Type B pancreatic cell (in vitro differentiated cells): ENCODE measurements at regions not wholly inside any gene's neighbourhood (a gene's known extent, or its start where the extent isn't known, plus 50 kb on each side); places are given as distances from the start of the nearest gene placed in this dataset.
A peak's percentile ranks its signal among the peaks of the same experiment; 100 is the strongest.
"Not testable (repeated sequence)": the region's sequence is repeated elsewhere in the genome, so short reads cannot be mapped to it uniquely, and the experiment has no call there.

Experiments used
- DNase-seq: peaks from one replicate; pipeline ENCODE4 v3.0.0; 2021; ENCODE audit warnings: mixed read lengths; ENCODE audit not compliant: unreplicated experiment; ENCODE audit errors: extremely low spot score
- H3K27ac Mint-ChIP-seq: 2 replicates; pipeline ENCODE4 v1.8.0; 2021; ENCODE audit warnings: mild to moderate bottlenecking, mixed read lengths
- H3K27me3 Mint-ChIP-seq: 2 replicates; pipeline ENCODE4 v1.8.0; 2021; ENCODE audit warnings: mixed read lengths
- H3K36me3 Mint-ChIP-seq: 2 replicates; pipeline ENCODE4 v1.8.0; 2021; ENCODE audit warnings: mixed read lengths
- H3K4me1 Mint-ChIP-seq: one replicate; pipeline ENCODE4 v1.8.0; 2021; ENCODE audit warnings: mixed read lengths; ENCODE audit not compliant: unreplicated experiment
- H3K4me3 Mint-ChIP-seq: 2 replicates; pipeline ENCODE4 v1.8.0; 2021; ENCODE audit warnings: mild to moderate bottlenecking, mixed read lengths
- H3K9me3 Mint-ChIP-seq: 2 replicates; pipeline ENCODE4 v1.8.0; 2021; ENCODE audit warnings: mixed read lengths
- TF ChIP-seq, protein P1 (sequence below): fragments of 200-600 bp; sonication (generic); conservative IDR thresholded peaks from 2 replicates; pipeline ENCODE4 v1.5.0; 2021; ENCODE audit warnings: antibody characterized with exemption, mild to moderate bottlenecking

DNA sequence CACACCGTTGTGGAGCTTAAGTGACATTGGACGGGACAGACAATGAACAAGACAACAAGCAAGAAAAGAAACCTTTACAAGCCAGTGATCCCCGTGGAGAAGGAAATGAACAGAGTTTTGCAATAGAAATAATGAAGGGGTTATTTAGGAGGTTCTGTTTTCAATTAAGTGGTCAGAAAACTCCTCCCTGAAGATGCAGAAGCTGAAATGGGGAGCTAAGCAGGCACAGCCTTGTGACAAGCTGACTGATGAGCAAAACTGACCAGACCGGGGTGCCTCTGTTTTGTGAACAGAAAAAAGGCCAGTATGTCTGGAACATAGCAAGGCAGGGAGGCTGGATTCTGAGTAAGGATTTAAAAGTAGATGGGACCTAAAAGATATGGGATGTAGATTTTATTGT lies 299.8 kb upstream of the POM121L12 start:
- Mint-ChIP-seq H3K36me3 (no peaks in the 10 kb centered on the region), H3K27me3 (no peaks in the 10 kb centered on the region), H3K27ac (no peak overlapping the region), H3K4me3 (peak overlapping the region; percentile 29), H3K4me1 (peaks cover 9% of the 10 kb centered on the region), H3K9me3 (no peaks in the 10 kb centered on the region)
- DNase-seq = no peak
- TF ChIP-seq, protein P1, sequence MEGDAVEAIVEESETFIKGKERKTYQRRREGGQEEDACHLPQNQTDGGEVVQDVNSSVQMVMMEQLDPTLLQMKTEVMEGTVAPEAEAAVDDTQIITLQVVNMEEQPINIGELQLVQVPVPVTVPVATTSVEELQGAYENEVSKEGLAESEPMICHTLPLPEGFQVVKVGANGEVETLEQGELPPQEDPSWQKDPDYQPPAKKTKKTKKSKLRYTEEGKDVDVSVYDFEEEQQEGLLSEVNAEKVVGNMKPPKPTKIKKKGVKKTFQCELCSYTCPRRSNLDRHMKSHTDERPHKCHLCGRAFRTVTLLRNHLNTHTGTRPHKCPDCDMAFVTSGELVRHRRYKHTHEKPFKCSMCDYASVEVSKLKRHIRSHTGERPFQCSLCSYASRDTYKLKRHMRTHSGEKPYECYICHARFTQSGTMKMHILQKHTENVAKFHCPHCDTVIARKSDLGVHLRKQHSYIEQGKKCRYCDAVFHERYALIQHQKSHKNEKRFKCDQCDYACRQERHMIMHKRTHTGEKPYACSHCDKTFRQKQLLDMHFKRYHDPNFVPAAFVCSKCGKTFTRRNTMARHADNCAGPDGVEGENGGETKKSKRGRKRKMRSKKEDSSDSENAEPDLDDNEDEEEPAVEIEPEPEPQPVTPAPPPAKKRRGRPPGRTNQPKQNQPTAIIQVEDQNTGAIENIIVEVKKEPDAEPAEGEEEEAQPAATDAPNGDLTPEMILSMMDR = no peak

DNA sequence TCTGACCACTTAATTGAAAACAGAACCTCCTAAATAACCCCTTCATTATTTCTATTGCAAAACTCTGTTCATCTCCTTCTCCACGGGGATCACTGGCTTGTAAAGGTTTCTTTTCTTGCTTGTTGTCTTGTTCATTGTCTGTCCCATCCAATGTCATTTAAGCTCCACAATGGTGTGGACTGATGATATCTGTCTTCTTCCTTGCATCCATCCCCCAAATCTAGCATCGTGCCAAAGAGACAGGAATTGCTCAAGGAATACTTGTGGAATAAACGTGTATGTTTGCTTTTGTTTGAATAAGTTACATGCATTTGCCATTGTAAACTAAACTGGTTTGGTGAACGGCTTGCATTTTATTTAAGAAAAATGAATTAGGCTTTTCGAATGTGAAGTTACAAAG lies 306.8 kb upstream of the POM121L12 start:
- H3K36me3 Mint-ChIP-seq, H3K27me3 Mint-ChIP-seq, DNase-seq, H3K27ac Mint-ChIP-seq, H3K9me3 Mint-ChIP-seq, H3K4me3 Mint-ChIP-seq: not testable (repeated sequence)
- peaks cover 18% of the 10 kb centered on the region for H3K4me1 Mint-ChIP-seq

DNA sequence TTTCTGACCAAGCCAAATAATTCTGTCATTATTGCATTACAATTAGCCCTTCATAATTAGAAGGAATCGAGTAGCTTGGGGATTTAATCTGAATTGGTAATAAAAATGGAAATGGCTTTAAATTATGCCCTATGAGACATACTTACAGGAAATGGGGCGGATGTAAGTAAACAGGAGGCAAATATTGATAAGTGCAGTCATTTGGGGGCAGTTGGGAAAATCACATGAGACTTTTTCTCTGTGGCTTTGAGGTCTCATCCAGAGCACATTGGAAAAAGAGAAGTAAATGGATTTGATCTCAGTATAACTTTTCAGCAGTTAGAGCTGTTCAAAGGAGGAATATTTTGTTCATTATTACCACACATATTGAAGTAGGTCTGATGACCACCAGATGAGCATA lies 307.8 kb upstream of the POM121L12 start:
- no peak overlapping the region for H3K4me3 Mint-ChIP-seq
- no peak overlapping the region for H3K27ac Mint-ChIP-seq
- no peak for DNase-seq
- no peaks in the 10 kb centered on the region for H3K36me3 Mint-ChIP-seq
- TF ChIP-seq, protein P1 = no peak
- H3K9me3 Mint-ChIP-seq = peaks cover 6% of the 10 kb centered on the region
- H3K27me3 Mint-ChIP-seq = no peaks in the 10 kb centered on the region
- peaks cover 18% of the 10 kb centered on the region for H3K4me1 Mint-ChIP-seq

DNA sequence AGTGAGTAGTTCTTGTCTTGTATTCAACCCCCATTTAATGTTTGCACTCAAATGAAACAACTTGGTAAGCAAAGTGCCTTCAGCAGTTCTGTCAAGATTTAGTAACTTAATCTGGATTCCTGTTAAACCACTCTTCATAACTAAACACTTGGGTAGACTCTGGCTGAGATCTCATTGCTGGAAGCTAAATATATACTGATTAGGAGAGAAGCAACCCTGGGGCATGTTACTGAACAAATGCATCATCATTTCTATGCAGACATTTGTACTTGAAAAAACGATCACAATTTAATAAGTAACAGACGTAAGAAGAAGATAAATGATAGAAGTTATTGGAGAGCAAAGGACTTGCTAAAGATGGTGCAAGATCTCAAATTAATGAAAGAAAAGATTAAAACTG lies 308.4 kb upstream of the POM121L12 start:
- Mint-ChIP-seq H3K9me3 (peaks cover 6% of the 10 kb centered on the region), H3K4me1 (peaks cover 22% of the 10 kb centered on the region), H3K27me3 (no peaks in the 10 kb centered on the region), H3K36me3 (no peaks in the 10 kb centered on the region), H3K27ac (no peak overlapping the region), H3K4me3 (no peak overlapping the region)
- TF ChIP-seq, protein P1 = no peak
- DNase-seq = no peak

DNA sequence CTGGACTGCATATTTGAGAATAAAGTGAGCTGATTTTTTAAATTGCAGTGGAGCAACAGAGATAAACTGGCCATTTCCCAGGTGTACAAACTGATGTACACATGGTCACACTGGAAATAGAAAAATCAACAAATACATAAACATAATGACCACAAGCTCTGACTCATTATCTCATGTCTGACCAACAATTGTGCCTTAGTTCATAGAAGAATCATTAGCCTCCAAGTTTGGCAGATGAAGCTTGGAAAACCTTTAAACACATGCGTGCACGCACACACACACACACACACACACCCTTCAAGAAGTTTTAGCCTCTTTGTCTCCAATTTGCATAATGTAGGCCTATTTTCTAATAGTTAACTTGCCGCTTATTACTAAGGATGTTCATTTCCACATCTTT lies 308.9 kb upstream of the POM121L12 start:
- H3K4me1 Mint-ChIP-seq = peaks cover 25% of the 10 kb centered on the region
- no peak overlapping the region for H3K4me3 Mint-ChIP-seq
- no peak overlapping the region for H3K27ac Mint-ChIP-seq
- no peak for DNase-seq
- H3K36me3 Mint-ChIP-seq = no peaks in the 10 kb centered on the region
- peaks cover 6% of the 10 kb centered on the region for H3K9me3 Mint-ChIP-seq
- no peaks in the 10 kb centered on the region for H3K27me3 Mint-ChIP-seq
- TF ChIP-seq, protein P1 = no peak

DNA sequence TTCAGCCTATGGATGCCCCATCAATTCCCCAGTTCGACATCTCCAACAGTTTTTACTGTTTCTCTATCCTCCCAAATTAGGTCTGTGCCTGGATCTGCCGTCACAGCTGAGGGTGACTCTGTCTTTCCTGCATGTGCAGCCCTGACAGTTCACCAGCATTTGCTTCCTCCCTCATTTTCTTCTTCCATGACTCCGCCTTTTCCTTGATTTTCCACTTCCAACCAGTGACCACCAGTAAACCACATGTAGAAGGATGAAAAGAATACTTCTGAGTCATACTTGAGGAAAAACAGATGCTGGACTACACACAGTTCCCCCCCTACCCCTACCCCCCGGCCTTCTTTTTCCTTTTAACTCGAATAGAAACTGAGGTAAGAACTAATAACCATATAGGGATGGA lies 311.8 kb upstream of the POM121L12 start:
- peaks cover 28% of the 10 kb centered on the region for H3K4me1 Mint-ChIP-seq
- TF ChIP-seq, protein P1 = no peak
- DNase-seq = no peak
- no peaks in the 10 kb centered on the region for H3K27me3 Mint-ChIP-seq
- peaks cover 6% of the 10 kb centered on the region for H3K9me3 Mint-ChIP-seq
- no peak overlapping the region for H3K4me3 Mint-ChIP-seq
- no peak overlapping the region for H3K27ac Mint-ChIP-seq
- no peaks in the 10 kb centered on the region for H3K36me3 Mint-ChIP-seq
